A549 (cell line): ENCODE measurements at regions not wholly inside any gene's neighbourhood (a gene's known extent, or its start where the extent isn't known, plus 50 kb on each side); places are given as distances from the start of the nearest gene placed in this dataset.

Experiments used
- ATAC-seq, 2 experiments: fragments of 200-7000 bp in 1 of 2; fragments of >200 bp in 1 of 2; cut with Nextera tagmentation in 1 of 2; cut with Tn5 transposase in 1 of 2; 3 replicates each; pipeline versions ENCODE4 v1.8.0 to v1.9.1; 2018 to 2020; ENCODE audit warnings: mild to moderate bottlenecking in 1 of 2, moderate library complexity in 1 of 2
- CTCF ChIA-PET: fragments of 300-600 bp; sonication (Branson Sonifier 250); formaldehyde crosslinking; extraction: SDS; loops from one replicate; lab custom pipeline; 2021; ENCODE audit warnings: antibody characterized with exemption, inconsistent platforms; lab: Yijun Ruan, JAX
- POLR2A ChIA-PET: fragments of 350-600 bp; formaldehyde crosslinking; extraction: SDS; loops from one replicate; lab custom pipeline; 2021; ENCODE audit warnings: antibody characterized with exemption, inconsistent platforms; lab: Yijun Ruan, JAX
- DNase-seq, 2 experiments: peaks; one replicate each; pipeline versions ENCODE4 v3.0.0 to v3.0.0-alpha.2; 2011 to 2016; ENCODE audit warnings: low read depth in 1 of 2, low spot score in 1 of 2
- FAIRE-seq: peaks from 2 replicates; lab custom pipeline; 2011; peaks lifted over from hg19 to GRCh38; lab: Jason Lieb, UNC
- H3K27ac ChIP-seq, 2 experiments: fragments of >200 bp; sonication (Bioruptor Twin); formaldehyde crosslinking; 3 replicates each; pipeline ENCODE4 v1.5.1; 2016 to 2017
- H3K4me1 ChIP-seq: fragments of >200 bp; sonication (Bioruptor Twin); formaldehyde crosslinking; 3 replicates; pipeline ENCODE4 v1.6.1; 2016
- H3K4me2 ChIP-seq: fragments of >200 bp; sonication (Bioruptor Twin); formaldehyde crosslinking; 3 replicates; pipeline ENCODE4 v1.6.1; 2016
- H3K4me3 ChIP-seq: fragments of >200 bp; sonication (Bioruptor Twin); formaldehyde crosslinking; 3 replicates; pipeline ENCODE4 v1.5.1; 2016
- H3K9me3 ChIP-seq: fragments of >200 bp; sonication (Bioruptor Twin); formaldehyde crosslinking; 3 replicates; pipeline ENCODE4 v1.6.1; 2016
- CHD2 ChIP-seq: fragments of 150-350 bp; IDR thresholded peaks from 2 replicates; pipeline ENCODE4 v1.6.1; 2014; ENCODE audit warnings: low read length; ENCODE audit not compliant: partially characterized antibody
- EHF ChIP-seq: fragments of 250-450 bp; sonication (Bioruptor Pico); IDR thresholded peaks from 2 replicates; pipeline ENCODE4 v1.5.0; 2020; ENCODE audit warnings: mild to moderate bottlenecking
- HOXB13 ChIP-seq: fragments of 250-450 bp; sonication (Bioruptor Pico); IDR thresholded peaks from 2 replicates; pipeline ENCODE4 v1.5.0; 2020; ENCODE audit warnings: low read depth, mild to moderate bottlenecking, moderate library complexity
- KDM5A ChIP-seq: fragments of 200-600 bp; sonication (generic); IDR thresholded peaks from 2 replicates; pipeline ENCODE4 v1.6.1; 2016; ENCODE audit warnings: antibody characterized with exemption, mild to moderate bottlenecking
- MAZ ChIP-seq: fragments of 150-350 bp; IDR thresholded peaks from 2 replicates; pipeline ENCODE4 v1.6.1; 2014; ENCODE audit warnings: antibody characterized with exemption, low read depth, low read length, borderline replicate concordance
- TFCP2L1 ChIP-seq: fragments of 250-450 bp; sonication (Bioruptor Pico); IDR thresholded peaks from 2 replicates; pipeline ENCODE4 v1.5.0; 2021; ENCODE audit warnings: mild to moderate bottlenecking
- ZC3H11A ChIP-seq: fragments of 450-650 bp; IDR thresholded peaks from 2 replicates; pipeline ENCODE4 v1.6.1; 2014; ENCODE audit warnings: antibody characterized with exemption, mild to moderate bottlenecking
- ZFP36 ChIP-seq: fragments of 450-650 bp; IDR thresholded peaks from 2 replicates; pipeline ENCODE4 v1.6.1; 2014; ENCODE audit warnings: borderline replicate concordance; ENCODE audit not compliant: partially characterized antibody
- small RNA-seq, 6 experiments: library from RNA; depleted of rRNA; stranded (forward); fragments of <200 nt; gene quantifications; one replicate each; pipeline ENCODE3, GENCODE V24; 2012
- TF ChIP-seq, protein P1 (sequence below): fragments of >200 bp; sonication (Bioruptor Twin); formaldehyde crosslinking; IDR thresholded peaks from 2 replicates; pipeline ENCODE4 v1.6.1; 2016
- TF ChIP-seq, protein P2 (sequence below): fragments of 200-600 bp; sonication (generic); IDR thresholded peaks from 2 replicates; pipeline ENCODE4 v1.6.1; 2016; ENCODE audit warnings: antibody characterized with exemption, mild to moderate bottlenecking, moderate library complexity
- TF ChIP-seq, protein P3 (sequence below): fragments of 450-650 bp; IDR thresholded peaks from 2 replicates; pipeline ENCODE4 v1.6.1; 2014; ENCODE audit warnings: antibody characterized with exemption

DNA sequence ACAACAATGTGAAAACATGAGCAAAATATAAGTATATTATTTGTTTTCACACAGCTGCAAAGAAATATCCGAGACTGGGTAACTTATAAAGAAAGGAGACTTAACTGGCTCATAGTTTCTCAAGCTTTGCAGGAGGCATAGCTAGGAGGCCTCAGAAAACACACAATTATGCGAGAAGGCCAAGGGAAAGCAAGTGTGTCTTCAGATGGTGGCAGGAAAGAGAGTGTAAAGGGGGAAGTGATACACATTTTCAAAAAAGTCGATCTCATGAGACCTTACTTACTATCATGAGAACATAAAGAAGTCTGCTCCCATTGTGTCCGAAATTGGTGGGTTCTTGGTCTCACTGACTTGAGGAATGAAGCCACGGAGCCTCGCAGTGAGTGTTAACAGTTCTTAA, 208.9 kb upstream of the RBMY1B start (continued):
- TF ChIP-seq, protein P1, sequence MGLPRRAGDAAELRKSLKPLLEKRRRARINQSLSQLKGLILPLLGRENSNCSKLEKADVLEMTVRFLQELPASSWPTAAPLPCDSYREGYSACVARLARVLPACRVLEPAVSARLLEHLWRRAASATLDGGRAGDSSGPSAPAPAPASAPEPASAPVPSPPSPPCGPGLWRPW, result no peak

DNA sequence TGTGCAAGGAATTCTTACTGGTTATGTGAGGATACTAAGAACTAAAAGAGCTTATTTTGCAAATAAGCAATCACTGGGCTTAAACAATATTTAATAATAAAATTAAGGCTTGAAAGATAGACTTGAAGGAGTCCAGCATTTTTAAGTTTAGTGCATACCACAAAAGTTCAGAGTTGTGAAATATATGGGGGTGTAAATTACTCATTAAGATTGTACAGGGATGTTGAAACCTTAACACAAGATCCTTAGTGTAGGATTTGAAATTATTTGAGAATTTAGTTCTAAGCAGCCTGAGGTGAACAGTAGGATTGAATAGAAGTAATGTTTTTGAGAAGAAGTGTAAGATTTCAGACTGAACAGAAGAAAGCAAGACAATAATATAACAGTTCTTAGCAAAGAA, 195.8 kb upstream of the RBMY1B start:
- no peak overlapping the region for H3K4me2 ChIP-seq
- TF ChIP-seq HOXB13, result no peak
- TF ChIP-seq TFCP2L1 (CRISPR knock-in tag), result no peak
- no peak for TF ChIP-seq ZFP36
- TF ChIP-seq KDM5A, result no peak
- TF ChIP-seq, protein P2, sequence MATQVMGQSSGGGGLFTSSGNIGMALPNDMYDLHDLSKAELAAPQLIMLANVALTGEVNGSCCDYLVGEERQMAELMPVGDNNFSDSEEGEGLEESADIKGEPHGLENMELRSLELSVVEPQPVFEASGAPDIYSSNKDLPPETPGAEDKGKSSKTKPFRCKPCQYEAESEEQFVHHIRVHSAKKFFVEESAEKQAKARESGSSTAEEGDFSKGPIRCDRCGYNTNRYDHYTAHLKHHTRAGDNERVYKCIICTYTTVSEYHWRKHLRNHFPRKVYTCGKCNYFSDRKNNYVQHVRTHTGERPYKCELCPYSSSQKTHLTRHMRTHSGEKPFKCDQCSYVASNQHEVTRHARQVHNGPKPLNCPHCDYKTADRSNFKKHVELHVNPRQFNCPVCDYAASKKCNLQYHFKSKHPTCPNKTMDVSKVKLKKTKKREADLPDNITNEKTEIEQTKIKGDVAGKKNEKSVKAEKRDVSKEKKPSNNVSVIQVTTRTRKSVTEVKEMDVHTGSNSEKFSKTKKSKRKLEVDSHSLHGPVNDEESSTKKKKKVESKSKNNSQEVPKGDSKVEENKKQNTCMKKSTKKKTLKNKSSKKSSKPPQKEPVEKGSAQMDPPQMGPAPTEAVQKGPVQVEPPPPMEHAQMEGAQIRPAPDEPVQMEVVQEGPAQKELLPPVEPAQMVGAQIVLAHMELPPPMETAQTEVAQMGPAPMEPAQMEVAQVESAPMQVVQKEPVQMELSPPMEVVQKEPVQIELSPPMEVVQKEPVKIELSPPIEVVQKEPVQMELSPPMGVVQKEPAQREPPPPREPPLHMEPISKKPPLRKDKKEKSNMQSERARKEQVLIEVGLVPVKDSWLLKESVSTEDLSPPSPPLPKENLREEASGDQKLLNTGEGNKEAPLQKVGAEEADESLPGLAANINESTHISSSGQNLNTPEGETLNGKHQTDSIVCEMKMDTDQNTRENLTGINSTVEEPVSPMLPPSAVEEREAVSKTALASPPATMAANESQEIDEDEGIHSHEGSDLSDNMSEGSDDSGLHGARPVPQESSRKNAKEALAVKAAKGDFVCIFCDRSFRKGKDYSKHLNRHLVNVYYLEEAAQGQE, result no peak
- no peak for TF ChIP-seq CHD2
- TF ChIP-seq ZC3H11A, result no peak
- TF ChIP-seq, protein P3, sequence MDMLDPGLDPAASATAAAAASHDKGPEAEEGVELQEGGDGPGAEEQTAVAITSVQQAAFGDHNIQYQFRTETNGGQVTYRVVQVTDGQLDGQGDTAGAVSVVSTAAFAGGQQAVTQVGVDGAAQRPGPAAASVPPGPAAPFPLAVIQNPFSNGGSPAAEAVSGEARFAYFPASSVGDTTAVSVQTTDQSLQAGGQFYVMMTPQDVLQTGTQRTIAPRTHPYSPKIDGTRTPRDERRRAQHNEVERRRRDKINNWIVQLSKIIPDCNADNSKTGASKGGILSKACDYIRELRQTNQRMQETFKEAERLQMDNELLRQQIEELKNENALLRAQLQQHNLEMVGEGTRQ, result no peak
- no peak for TF ChIP-seq MAZ
- no peak for TF ChIP-seq EHF (CRISPR knock-in tag)
- TF ChIP-seq, all 56 proteins: peak for 0
- Histone ChIP-seq H3K9me3 (no peaks in the 10 kb centered on the region), H3K4me3 (no peak overlapping the region), H3K27ac (no peak overlapping the region), H3K4me1 (no peaks in the 10 kb centered on the region)
- no peak for DNase-seq
- ATAC-seq, result no peak
- CTCF ChIA-PET, result no interaction called here
- POLR2A ChIA-PET, result no interaction called here
- FAIRE-seq, result no peak

Small RNAs in the stretch of these regions (small RNA-seq; reads per million reads assigned to genes)
- gene TMEM167AP1, result 0 reads per million in 6 experiments
